Embryonic facial prominence (tissue), 1 donor: ENCODE measurements at regions not wholly inside any gene's neighbourhood (a gene's known extent, or its start where the extent isn't known, plus 50 kb on each side); places are given as distances from the start of the nearest gene placed in this dataset.

ENCODE experiments used
- DNase-seq: peaks from one replicate; pipeline ENCODE4 v3.0.0-alpha.2; 2016; ENCODE audit errors: extremely low spot score

DNA sequence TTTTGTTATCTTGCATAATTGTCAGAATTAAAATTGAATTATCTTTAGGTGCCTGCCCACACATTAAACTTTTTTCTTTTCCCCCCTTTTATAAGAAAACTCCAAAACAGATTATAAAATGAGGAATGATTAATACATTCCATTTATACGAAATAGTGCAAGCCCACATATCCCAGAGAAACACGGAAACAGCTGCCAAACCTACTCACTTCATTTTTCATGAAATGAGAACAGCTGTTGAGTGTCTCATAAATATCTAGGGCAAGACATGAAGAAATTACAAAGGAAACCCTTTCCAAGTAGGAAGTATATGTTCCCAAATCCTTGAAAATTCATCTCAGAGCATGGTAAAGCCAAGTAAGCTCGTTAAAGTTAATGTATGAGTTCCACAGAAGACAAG lies 459.4 kb upstream of the NMUR2 start:
- no peak for DNase-seq

DNA sequence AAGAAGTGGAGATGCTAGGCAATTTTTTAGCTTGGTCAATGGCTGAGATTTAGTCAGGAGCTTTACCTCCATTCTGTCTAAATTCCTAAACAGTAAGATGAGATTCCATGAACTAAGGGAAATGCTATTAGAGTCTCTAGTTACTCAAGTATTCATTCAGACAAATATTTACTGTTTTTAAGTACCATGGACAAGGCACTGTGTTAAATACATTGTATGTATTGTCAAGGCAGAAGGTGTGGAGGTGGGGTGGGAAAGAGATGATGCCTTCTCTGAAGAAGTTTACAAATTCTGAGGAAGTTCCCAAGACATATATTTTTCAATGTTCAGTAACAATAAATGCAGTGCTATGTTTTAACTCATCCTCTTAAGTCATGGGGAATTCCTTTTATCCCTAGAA lies 459.9 kb upstream of the NMUR2 start:
- DNase-seq, result no peak

DNA sequence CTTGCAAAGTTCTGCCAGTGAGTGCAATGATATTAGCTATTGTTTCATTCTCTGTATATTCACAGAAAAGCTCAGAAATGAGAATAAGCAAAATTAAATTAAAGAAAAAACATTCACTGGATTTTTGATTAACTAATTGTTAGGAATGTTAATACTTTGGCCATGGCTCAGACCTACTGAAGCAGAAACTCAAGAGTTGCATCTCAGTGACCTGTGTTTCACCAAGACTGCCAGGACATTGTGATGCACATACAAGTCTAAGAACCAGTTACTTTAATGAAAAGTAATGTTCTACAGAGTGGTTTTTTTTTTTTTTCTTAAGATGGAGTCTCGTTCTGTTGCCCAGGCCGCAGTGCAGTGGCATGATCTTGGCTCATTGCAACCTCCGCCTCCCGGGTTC lies 464.9 kb upstream of the NMUR2 start:
- DNase-seq, result no peak

DNA sequence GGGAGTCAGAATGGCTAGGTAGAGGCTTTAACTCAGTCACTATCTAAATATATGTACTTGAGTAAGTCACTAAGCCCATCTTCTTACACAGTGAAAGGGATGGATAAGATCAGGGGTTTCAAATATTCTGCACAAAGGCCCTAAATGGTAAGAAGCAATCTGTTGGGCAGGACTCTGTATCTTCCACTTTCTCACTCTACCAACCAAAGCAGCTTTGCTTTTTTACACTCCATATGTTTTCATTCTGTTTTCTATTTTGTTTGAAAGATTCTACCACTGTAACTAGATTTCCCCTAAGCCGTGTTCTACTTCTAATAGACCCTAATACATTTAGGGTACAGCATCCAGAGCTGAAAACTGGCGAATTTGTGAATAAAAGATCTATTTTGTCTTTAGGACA lies 477.5 kb upstream of the NMUR2 start:
- no peak for DNase-seq

DNA sequence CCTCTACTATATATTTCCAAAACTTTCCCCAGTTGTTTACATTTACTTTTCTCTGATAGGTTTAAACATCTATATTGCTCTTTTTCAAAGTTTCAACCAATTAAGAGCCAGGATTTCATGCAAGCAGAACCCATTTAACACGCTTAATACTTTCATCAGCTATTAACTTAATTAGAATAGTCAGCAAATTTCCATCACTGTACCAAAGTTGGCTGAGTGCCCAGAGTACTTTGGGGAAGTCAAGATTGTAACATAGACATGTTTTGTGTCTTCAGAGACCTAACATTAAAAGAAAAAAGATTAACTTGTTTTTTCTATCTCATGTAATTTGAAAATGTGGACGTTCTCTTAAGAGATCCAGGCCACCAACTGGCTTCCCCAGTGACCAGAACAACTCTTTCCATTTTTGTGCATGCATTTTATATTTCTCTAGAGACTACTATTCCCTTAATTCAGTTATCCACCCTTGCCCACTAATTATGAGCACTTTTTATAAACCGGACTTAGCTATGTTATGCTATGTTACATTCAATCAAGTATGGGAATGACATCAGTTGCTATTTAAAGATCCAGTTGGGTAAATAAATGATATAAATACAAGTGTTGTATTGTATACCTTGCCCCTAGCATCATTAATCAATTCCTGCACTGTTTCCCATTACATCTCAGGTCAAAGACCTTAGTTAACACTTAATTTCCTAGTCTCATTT lies 478.1 kb upstream of the NMUR2 start:
- no peak for DNase-seq

DNA sequence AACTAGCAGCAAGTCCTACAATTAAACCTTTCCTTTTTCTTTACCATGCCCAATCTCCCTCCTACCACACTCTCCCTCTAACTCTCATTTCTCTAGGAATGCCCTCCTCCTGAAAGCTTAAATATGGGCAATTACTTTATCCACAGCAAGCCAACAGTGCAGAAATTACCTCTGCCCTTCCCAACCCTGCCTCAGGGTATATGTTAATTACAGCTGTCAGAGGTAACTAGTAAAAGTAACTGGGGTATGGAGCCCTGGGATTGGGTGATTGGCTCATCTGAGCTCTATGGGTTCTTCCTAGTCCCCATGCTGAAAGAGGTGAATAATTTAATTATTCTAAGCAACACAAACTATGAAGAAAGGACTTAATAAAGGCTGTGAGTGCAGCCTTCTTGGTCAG lies 478.9 kb upstream of the NMUR2 start:
- DNase-seq, result no peak

DNA sequence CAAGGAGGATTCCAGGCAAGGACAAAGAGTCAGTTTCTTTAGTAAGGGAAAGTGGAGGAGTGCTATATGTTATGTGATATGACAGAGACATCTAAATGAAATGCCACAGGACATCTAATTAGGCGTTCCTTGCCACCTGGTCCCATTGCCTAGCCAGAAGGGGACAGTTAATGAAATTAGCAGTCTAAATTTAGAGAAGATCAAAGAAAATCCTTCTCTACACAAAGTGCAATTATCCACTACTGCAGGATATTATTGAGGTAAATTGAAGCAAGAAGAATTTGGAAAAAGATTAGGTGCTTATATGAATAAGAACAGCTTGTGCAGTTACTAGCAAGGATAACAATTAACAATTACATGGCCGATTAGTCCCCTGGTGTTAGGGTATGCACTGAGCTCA lies 495.3 kb upstream of the NMUR2 start:
- DNase-seq, result no peak

DNA sequence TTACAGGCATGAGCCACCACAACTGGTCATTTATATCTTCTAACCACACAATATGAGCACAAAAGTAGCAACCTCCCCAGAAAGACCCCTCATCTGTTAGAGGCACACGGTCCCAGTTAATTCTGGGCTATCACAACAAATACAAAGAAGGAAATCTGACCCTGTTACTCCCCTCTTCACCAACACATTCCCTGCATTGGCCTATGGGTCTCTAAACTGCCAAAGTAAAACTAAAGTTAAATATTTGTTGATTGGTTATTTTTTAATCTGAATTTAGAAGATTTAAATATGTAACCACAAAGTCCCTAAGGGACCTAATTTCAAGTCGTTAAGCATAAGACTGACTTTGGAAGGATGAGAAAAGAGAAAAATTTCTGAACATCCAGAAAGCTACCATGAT lies 496.7 kb upstream of the NMUR2 start:
- DNase-seq, result no peak

DNA sequence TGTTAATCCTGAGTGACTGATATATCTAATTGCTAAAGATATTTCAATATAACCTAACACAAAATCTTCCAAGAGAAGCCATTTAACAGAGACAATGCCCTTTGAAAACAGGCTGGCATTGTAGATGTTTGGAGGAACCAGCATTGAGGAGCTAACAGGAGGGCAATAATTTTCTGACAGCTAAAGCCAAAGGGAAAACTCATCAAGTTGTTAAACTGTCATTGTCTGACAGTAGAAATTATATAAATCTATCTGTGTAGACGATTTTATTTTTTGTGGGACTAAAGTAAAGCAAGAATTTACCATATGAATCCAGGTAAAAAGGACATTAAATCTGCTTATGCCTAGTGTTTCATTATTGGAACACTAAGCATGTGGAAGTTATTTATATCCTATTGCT lies 500.2 kb upstream of the NMUR2 start:
- DNase-seq, result no peak

DNA sequence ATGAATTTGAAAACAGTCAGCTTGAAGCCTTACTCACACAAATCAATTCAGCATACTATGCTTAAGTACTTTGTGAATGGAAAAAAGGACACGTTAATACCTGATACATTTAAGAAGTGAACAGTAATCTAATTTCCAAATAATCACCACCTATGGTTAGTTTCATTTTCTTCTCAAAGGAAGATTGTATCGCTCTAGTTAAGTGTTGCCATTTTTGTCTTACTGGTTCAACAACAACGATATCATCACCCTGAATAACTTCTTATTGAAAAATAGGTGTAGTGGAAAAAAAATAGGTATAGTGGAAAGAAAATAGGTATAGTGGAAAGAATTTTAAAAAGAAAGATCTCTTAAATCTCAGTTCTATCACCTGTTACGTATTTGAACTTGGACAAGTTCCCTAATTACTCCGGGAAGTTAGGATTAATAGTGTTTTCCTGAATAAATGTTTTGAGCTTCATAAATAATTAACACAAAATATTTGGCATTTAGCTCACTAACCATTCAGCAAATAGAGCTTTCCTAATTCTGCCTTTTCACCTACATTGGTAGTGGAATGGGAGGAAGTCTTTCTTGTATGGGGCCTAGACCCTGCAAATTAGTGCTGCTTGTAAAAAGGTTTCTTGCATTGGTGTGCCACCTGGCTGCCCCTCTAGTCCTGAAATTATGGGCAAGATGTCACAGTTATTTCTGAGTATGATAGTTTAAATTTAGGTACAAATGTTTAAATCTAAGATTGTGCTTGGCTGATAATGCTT lies 502.6 kb upstream of the NMUR2 start:
- no peak for DNase-seq

DNA sequence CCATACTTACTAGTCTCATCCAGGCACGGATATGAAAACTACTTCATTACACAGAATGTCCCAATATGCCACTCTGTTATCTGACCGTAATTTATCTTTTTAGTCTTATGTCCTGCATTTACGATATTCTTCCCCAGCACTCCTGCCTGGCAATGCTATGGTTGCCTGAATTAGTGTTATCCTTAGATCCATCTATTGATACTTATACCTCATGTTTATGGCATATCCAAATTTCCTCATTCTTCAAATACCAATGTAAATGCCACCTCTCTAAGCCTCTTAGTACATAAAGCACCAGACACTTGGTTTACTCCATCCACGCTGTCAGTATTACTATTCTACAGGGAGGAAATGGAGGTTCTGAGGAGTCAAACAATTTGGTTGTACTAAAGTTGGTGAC lies 507.8 kb upstream of the NMUR2 start:
- DNase-seq, result no peak

DNA sequence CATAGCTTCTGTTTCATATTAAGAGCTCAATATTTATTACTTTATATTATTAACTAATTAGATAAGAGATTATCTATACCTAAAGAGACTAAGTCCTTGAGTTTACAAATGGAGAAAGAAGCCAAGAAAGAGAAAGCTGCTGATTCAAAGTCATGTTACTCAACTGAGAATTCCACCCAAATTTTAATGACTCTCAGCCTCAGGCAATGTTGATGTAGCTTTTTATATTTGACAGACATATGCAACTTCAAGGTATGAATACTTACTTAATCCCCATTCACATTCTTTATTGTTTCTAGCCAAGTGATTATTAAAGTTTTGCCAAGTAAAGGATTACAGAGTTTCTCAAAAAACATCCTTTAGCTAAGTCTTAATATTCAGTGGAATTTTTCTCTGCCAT lies 527.5 kb upstream of the NMUR2 start:
- no peak for DNase-seq

DNA sequence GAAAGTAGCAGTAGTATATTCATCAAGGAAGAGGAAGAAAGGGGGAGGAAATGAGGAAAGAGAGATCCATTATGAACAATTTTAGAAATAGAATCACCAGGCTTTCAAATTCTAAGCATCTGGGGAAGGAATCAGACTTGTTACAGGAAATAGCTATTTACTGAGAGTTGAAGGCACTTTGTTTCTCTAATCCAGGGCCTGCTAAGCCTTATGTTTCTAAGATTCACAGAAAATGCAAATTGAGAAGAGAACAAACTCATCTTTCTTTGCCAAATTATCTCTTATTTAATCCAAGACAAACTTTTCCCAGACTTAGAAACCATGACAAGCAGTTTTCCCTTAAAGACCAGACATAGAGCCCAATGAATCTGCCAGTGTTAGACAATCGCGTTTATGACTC lies 528.0 kb upstream of the NMUR2 start:
- no peak for DNase-seq

DNA sequence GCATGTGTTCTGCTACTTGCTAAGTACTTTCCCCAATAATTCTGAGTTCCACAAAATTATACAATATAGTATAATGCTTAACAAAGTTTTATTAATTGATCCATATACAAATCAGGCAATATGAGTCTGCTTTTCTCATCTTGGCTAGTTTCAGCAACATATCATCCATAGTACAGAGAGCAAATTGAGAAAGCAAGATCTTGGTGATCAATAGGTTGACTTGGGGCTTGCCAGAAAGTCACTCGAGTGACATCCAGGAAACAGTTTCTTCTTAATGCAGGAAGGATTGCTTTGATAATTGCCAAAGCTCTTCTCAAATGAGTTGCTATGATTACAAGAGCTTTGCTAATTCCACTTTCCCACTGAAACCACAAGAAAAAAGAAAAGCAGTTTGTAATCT lies 533.6 kb upstream of the NMUR2 start:
- no peak for DNase-seq

DNA sequence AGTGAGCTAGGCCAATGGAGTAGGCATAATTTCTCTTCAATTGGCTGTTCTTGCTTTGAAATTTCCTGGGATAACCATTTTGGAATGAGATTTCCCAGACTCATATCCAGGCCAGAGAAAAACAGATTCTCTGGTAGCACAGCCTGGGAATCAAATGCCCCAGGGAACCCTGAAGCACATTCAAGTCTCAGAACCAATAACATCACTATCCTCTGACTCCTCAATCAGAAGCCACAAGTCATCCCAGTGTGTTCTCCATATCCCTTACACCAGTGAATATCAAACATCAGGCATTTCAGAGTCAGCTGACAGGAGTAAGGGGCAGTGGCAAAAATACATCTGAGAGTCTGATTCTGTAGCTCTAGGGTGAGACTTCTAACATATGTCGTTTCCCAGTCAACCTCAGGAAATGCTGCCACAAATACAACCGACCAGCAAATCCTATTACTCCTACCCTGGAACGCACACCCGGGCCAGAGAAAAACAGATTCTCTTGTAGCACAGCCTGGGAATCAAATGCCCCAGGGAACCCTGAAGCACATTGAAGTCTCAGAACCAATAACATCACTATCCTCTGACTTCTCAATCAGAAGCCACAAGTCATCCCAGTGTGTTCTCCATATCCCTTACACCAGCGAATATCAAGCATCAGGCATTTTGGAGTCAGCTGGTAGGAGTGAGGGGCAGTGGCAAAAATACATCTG lies 537.7 kb upstream of the NMUR2 start:
- DNase-seq, result no peak

DNA sequence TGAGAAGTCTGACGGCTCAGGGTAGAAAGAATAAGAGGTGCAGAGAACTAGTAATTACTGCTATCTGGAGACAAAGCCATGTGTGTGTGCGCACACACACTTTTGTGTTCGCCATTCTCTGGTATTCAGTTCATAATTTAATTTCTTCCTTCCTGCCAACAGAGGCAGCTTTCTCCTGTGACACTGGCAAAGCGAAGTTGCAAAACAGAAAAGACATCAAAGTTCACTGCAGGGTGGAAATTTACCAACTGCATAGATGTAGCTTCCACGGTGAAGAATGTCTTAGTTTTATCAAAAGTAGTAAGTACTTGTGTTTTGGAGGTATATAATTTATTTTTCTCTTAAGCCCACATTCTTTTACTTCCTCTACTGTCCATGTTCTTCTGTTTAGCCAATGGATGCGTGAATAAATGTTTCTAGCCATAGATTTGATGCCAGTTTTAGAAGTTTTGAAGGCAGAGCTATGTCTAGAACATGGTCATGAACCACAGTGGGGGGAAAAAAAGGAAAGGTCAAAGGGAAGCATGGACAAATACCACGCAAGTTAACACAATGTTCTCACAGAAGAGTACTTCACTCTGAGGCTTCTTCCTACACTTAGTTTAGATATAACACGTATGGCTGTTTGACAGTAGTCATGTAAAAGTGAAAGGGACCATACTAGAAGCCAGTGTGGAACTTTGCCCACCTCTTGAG lies 536.5 kb upstream of the GRIA1 start:
- no peak for DNase-seq

DNA sequence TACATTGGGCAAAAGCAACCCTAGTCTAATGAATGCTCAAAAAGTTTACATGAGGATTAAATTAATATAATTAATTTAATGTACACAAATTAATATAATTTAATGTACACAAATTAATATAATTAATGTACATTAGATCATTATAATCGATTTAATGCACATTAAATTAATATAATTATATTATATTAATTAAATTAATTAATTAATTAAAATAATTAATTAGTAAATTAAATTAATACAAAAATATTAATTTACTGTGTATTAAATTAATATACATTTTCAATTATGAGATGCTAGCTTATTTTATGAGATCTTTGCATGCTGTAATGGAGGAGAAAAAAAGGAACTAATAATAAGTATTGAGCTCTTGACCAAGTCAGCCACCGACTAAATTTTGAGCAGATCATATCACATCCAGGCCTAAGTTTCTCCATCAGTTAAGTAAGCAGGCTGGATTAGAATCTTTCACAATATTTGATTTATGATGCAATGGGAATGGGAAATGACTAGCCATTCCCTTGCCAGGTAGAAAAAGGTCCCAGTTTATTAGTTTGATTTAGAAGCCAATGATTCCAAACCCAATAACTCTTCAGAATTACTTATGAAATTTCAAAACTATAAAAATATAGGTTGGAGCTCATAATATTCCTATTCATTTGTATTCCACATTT lies 533.4 kb upstream of the GRIA1 start:
- DNase-seq, result no peak

DNA sequence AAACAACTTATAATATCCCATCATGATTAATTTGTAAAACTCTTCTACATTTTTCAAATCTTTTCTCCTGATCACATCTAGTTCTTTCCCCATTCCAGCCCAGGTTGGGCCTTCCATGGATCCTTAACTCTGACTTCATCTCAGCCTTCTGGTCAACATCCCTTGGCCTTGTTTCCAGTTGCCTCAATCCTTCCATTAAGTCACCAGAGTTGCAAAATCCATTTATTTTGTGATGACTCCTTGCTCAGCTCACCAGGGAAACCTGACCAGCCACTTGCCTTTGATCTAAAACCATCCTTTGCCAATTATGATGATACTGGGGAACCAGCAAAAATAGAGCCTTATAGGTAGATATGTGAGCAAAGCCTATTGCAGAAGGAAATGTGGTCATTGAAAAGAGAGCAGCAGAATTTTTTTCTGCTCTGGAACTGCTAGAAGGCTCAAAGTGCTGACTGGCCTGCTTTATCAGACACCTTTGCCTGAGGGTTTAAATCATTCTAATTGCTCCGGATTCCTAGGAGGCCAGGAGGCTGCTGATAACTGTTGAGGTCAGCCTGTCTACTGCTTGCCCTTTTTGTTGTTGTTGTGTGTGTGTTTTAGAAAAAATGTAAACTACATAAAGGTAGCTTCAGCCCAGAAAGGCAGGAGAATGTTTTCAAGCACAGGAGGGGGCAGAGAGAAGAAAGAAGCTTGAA lies 512.2 kb upstream of the GRIA1 start:
- no peak for DNase-seq

DNA sequence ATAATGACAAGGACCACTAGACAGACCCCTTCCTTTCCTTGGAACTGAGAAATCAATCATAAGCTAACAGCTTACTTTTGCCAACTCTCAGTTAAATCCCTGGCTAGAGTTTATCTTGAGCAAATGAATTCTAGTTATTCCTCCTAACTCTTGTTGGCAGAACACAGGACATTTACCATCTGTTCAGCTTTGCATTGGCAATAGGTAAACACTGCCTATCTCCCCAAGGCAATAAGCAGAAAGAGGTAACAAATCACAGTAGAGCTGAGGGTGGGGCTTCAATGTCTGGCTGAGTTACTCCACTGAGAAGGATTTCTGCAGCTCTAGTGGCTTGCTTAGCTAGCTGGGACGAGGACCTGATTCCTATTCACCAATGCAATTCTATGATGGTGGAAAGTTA lies 503.3 kb upstream of the GRIA1 start:
- no peak for DNase-seq

DNA sequence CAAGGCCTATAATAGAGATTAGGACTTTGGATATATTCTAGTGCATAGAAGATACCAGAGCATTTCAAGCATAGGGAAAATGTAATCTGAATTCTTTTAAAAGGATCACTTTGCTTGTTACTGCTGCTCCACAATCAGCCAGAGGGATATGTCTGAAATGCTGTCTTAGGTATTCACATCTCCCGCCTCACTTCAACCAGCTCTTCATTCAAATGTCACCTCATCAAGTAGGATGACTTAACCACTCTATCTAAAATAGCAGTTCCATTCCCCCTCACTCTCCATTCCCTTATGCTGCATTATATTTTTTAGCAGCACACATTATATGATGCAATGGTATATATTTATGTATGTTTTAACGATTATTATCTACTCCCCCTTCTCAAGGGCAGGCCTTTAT lies 500.3 kb upstream of the GRIA1 start:
- DNase-seq, result no peak

DNA sequence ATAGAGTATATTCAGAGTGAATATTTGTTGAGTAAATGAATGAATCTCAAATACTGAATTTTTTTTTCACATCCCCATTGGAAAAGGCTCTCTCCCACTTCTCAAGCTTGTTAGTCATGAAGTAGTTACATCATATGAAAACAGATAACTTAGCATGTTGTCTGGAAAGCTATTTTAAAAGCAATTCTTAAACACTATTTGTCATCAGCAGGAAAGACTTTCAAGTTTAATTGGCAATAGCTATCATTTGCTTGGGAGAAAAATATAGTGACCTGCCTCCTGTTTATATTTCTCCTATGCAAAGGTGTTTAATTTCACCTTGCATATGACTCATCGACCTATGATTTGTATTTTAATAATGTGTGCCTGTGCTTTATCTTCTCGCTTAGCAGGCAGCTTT lies 499.8 kb upstream of the GRIA1 start:
- DNase-seq, result no peak
